ENCODE measurements at regions not wholly inside any gene's neighbourhood (a gene's known extent, or its start where the extent isn't known, plus 50 kb on each side); places are given as distances from the start of the nearest gene placed in this dataset.
"Not testable (repeated sequence)": the region's sequence is repeated elsewhere in the genome, so short reads cannot be mapped to it uniquely, and the experiment has no call there.

DNA sequence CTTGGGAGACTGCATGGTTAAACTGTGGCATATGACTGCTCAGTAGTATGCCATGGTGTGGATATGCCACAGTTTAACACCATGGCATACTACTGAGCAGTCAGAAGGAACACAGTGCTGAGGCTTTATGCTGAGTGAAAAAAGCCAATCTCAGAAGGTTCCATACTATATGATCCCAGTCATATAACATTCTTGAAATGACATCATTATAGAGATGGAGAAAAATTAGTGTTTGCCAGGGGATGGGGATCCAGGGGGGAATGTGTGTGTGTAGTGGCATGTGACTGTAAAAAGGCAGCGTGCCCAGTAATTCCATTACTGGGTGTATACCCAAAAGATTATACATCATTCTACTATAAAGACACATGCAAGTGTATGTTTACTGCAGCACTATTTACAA lies 85.8 kb downstream of the FOXF2 start:
- 94 to 100% methylated on average over 1 of the region's 1 CpG for WGBS, 2 donors
- intact Hi-C loops (cut with DNase I; ENCODE audit: low total_unique reads): no loop called here
- DNase-seq: no peak
- no peaks in the 10 kb centered on the region for H3K9me3 ChIP-seq
- peaks cover 9% of the 10 kb centered on the region for H3K4me1 ChIP-seq
- no peaks in the 10 kb centered on the region for H3K36me3 ChIP-seq (ENCODE audit: low read depth, missing control alignments)
- no peak overlapping the region for H3K4me3 ChIP-seq
- TF ChIP-seq POLR2A (IDR thresholded peaks at IDR 0.05): no peak
- TF ChIP-seq CTCF (IDR thresholded peaks at IDR 0.05): no peak
- H3K27ac ChIP-seq: no peak overlapping the region
- no peaks in the 10 kb centered on the region for H3K27me3 ChIP-seq

GRCh38 chr6:1477432-1478090 lies 88.2 kb downstream of the FOXF2 start:
- intact Hi-C loops (cut with DNase I; ENCODE audit: low total_unique reads): no loop called here
- Histone ChIP-seq H3K4me1 (peaks cover 11% of the 10 kb centered on the region), H3K9me3 (no peaks in the 10 kb centered on the region), H3K36me3 (ENCODE audit: low read depth, missing control alignments) (no peaks in the 10 kb centered on the region), H3K4me3 (no peak overlapping the region), H3K27ac (no peak overlapping the region), H3K27me3 (no peaks in the 10 kb centered on the region)
- WGBS, 2 donors: 53 to 58% methylated on average over 11 of the region's 11 CpGs
- TF ChIP-seq CTCF (IDR thresholded peaks at IDR 0.05): no peak
- no peak for TF ChIP-seq POLR2A (IDR thresholded peaks at IDR 0.05)
- no peak for DNase-seq

DNA sequence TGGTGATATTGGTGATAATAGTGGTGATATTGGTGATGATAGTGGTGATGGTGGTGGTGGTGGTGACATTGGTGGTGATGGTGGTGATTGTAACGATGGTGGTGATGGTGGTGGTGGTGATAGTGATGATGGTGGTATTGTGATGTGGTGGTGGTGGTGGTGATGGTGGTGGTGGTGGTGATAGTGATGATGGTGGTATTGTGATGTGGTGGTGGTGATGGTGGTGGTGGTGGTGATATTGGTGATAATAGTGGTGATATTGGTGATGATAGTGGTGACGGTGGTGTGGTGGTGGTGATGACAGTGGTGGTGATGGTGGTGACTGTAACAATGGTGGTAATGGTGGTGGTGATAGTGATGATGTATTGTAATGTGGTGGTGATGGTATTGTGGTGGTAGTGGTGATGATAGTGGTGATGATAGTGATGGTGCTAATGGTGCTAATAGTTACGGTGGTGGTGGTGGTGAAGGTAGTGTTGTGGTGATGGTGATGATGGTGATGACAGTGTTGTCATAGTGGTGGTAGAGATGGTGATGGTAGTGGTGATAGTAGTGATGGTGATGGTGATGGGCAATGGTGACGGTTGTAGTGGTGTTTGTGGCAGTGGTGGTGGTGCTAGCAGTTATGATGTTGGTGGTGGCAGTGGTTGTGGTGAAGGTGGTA lies 88.9 kb downstream of the FOXF2 start:
- intact Hi-C loops (cut with DNase I; ENCODE audit: low total_unique reads); H3K27me3 ChIP-seq; H3K9me3 ChIP-seq; DNase-seq; H3K36me3 ChIP-seq (ENCODE audit: low read depth, missing control alignments); H3K4me3 ChIP-seq: not testable (repeated sequence)
- H3K4me1 ChIP-seq: peaks cover 11% of the 10 kb centered on the region
- H3K27ac ChIP-seq: peak overlapping the region in 1 of 2 donors; percentile 63
- 64 to 94% methylated on average over 4 of the region's 4 CpGs for WGBS, 2 donors

DNA sequence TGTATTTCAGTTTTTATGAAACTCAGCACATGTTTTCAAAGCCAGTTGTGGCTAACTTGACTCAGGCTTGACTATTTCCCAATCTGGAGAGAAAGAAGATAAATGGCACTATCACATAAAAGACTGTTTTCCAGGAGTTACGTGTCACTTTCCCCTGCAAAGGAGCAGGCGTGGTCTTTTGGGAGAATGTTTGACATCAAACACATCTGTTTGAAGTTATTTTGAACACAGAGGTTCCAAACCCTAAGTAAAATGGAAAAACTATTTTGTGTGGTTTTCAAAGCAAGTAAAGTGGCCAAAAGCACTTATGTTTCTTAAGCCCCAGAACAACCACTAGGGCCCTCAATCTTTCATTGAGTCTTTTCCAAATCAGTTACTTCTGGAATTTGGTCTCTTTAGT lies 89.7 kb downstream of the FOXF2 start:
- DNase-seq: no peak
- 44 to 59% methylated on average over 2 of the region's 2 CpGs for WGBS, 2 donors
- Histone ChIP-seq H3K27me3 (no peaks in the 10 kb centered on the region), H3K27ac (peak overlapping the region in 1 of 2 donors; percentile 63), H3K4me3 (no peak overlapping the region), H3K9me3 (no peaks in the 10 kb centered on the region), H3K4me1 (peaks cover 11% of the 10 kb centered on the region), H3K36me3 (ENCODE audit: low read depth, missing control alignments) (no peaks in the 10 kb centered on the region)
- intact Hi-C loops (cut with DNase I; ENCODE audit: low total_unique reads): no loop called here
- TF ChIP-seq POLR2A (IDR thresholded peaks at IDR 0.05) (no peak), CTCF (IDR thresholded peaks at IDR 0.05) (peak in 1 of 3 experiments; percentile 14)

- WGBS, 2 donors: 23 to 32% methylated on average over 3 of the region's 3 CpGs
- no peak for TF ChIP-seq CTCF (IDR thresholded peaks at IDR 0.05)
- TF ChIP-seq POLR2A (IDR thresholded peaks at IDR 0.05): no peak
- no peaks in the 10 kb centered on the region for H3K9me3 ChIP-seq
- intact Hi-C loops (cut with DNase I; ENCODE audit: low total_unique reads): no loop called here
- peak overlapping the region; percentile 26 to 63 for H3K27ac ChIP-seq
- H3K36me3 ChIP-seq (ENCODE audit: low read depth, missing control alignments): no peaks in the 10 kb centered on the region
- no peaks in the 10 kb centered on the region for H3K27me3 ChIP-seq
- peak; percentile 45 for DNase-seq
- no peak overlapping the region for H3K4me3 ChIP-seq
- H3K4me1 ChIP-seq: peaks cover 11% of the 10 kb centered on the region
Measured at GRCh38 chr6:1479601-1480221, 90.3 kb downstream of the FOXF2 start.

All from testis (tissue), 2 donors.